Bone marrow (tissue), 2 donors: ENCODE measurements at regions not wholly inside any gene's neighbourhood (a gene's known extent, or its start where the extent isn't known, plus 50 kb on each side); places are given as distances from the start of the nearest gene placed in this dataset.
"Not testable (repeated sequence)": the region's sequence is repeated elsewhere in the genome, so short reads cannot be mapped to it uniquely, and the experiment has no call there.

Source experiments
- DNase-seq, 2 donors: peaks; one replicate each; lab custom pipeline; 2025; lab: John Stamatoyannopoulos, UW

GRCh38 chr4:84224522-84224921, 274.6 kb downstream of the NKX6-1 start:
- no peak for DNase-seq

DNA sequence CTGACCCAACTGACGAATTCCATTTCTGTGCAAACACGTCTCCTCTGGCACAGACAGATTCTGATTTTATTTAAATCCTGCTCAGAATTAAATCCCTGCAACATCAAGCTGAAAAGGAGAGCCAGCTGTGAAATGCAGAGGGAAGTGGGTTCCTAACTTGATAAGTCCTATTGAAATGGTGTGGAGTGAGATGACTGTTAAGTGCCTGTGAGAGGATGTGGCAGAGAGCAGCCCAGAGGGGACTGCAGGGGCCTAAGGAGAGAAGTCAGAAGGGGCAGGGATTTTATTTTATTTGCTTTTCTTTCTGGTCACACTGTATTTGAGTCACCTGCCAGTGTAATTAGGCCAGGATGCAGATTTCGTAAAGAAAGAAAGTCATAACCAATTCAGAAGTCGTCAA, 277.4 kb downstream of the NKX6-1 start:
- no peak for DNase-seq

GRCh38 chr4:84220990-84221389, 278.1 kb downstream of the NKX6-1 start:
- no peak for DNase-seq

- DNase-seq = no peak
Measured at GRCh38 chr4:84219656-84220055, 279.4 kb downstream of the NKX6-1 start.

DNA sequence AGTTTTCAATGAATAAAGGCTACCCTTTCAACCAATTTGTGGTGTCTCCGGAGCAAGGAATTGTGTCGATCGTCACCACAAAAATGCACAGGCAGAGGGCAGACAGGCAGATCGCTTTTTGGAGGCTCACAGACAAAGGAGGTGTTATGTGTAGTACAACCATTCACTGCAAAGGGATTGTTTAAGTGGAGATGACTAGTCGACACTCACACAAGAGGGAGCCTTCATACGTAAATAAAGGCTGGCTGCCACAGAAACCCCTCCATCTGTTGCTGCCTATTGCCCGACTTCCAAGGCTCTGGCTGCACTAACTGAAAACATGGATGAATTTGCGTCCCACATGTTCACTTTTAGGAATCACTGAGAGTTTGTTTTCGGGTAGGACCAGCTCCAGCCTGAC, 281.1 kb downstream of the NKX6-1 start:
- DNase-seq = no peak

- DNase-seq = no peak
Measured at GRCh38 chr4:84215217-84215616, 283.9 kb downstream of the NKX6-1 start.

- not testable (repeated sequence) for DNase-seq
Measured at GRCh38 chr4:84206226-84206625, 292.9 kb downstream of the NKX6-1 start.

DNA sequence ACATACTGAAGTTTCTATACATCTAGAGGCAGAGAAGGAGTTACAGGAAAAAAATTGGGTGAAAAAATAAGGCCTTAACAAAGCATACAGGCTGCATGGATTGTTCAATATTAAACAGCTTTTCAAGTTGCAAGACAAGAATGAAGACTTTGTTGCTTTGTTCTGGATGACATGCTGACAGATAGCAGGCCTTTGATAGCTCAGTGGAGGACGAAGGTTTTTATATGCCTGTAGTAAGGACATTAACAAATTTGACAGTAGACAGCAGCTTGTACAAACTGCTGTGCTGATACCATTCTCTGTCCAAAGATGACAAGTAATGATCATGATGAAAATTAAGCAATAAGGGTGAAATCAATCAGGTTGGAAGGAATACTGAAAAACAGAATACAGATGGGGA, 309.9 kb downstream of the NKX6-1 start:
- DNase-seq = no peak

- DNase-seq = no peak
Measured at GRCh38 chr4:84179409-84179808, 319.7 kb downstream of the NKX6-1 start.

GRCh38 chr4:84177831-84178542, 321.1 kb downstream of the NKX6-1 start:
- no peak for DNase-seq

DNA sequence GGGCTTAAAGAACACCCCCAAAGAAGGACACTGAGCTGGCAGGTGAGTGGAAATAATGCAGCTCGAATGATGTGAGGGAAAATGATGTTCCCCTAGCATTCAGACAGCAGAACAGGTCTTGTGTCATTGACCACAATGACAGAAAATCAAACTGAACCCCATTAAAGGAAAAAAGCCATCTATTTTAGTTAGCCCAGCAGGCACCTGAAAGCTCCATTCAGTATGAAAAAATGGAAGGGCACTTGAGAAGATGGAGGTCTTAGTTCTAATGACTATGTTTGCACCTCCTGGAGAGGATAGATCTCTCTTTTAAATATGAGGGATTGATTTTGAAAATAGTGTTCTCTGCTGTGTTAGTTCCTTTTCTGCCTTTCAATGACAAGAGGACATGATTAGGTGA, 323.1 kb downstream of the NKX6-1 start:
- DNase-seq = no peak

GRCh38 chr4:84171871-84172270, 327.2 kb downstream of the NKX6-1 start:
- DNase-seq = no peak

DNA sequence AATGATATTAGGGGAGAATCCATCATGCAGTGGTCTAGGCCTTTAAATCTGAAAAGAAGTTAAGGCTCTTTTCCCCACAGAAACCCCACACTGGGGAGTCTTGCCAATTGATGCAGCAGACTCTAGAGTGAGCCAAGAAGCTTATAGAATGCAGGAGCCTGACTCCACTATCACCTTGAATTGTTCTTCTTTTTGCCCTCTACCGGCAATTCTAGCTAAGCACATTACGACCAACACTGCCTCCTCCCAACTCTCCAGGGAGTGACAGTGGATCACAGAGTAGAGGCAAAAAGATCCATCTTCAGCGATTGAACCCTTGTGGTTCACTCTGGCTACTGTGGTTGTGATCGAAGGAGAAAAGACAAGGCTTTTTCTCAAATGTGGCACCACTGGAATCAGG, 331.5 kb downstream of the NKX6-1 start:
- DNase-seq = no peak

DNA sequence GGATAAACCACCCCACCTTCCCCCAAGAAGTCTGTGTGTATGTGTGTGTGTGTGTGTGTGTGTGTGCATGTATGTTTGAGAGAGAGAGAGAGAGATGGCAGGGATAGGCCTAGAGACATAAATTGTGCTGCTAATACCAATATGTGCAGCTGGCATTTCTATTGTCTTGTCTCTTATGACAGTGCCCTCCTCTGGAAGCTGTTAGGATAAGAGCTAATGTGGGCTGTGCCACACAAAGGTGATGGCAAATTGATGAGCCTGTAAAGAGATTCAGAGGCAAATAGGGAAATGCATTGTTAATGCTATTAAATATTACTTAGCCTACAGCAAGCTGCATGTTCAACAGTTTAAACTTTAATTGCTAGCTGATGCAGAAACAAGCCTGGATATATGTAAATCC, 332.0 kb downstream of the NKX6-1 start:
- no peak for DNase-seq

- no peak for DNase-seq
Measured at GRCh38 chr4:84166486-84166885, 332.6 kb downstream of the NKX6-1 start.

- DNase-seq = no peak
Measured at GRCh38 chr4:84164201-84164600, 334.9 kb downstream of the NKX6-1 start.

- DNase-seq = no peak
Measured at GRCh38 chr4:84159762-84160161, 339.3 kb downstream of the NKX6-1 start.

- no peak for DNase-seq
Measured at GRCh38 chr4:84158670-84159069, 340.4 kb downstream of the NKX6-1 start.

- DNase-seq = no peak
Measured at GRCh38 chr4:84151574-84151973, 347.5 kb downstream of the NKX6-1 start.

GRCh38 chr4:84150177-84150576, 348.9 kb downstream of the NKX6-1 start:
- DNase-seq = no peak

GRCh38 chr4:84147831-84148230, 351.3 kb downstream of the NKX6-1 start:
- no peak for DNase-seq

DNA sequence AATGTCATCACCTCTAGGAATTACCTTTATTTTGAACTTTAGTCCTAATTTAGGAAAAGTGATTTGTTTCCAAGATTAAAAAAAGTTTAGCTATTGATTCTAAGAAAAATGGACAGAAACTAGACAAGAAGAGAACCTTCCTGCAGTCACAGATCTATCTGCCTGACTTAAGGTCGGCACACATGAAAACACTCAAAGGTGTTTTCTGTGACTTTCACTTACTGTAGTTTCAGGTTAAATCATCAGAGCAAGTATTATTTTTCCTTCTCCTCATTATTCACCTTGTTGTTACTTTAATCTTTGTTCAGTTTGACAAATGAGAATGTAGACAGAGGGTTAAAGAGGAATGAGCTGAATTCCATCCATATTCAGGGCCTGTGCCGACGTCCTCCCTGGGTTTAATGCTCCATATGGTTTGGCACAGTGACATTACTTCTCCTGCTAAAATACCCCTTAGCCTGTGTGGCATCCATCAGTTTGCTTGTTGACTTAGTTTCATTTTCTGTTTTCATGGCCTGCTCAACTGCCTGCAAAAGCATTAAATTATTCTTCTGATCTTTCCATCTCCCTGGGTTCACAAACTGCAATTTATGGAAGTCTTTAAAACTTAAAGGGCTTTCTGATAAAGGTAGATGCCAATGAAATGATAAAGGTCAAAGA, 352.7 kb downstream of the NKX6-1 start:
- no peak for DNase-seq

GRCh38 chr4:84145176-84145575, 353.9 kb downstream of the NKX6-1 start:
- DNase-seq = no peak

GRCh38 chr4:84126911-84127310, 372.2 kb downstream of the NKX6-1 start:
- not testable (repeated sequence) for DNase-seq
